ENCODE measurements at regions not wholly inside any gene's neighbourhood (a gene's known extent, or its start where the extent isn't known, plus 50 kb on each side); places are given as distances from the start of the nearest gene placed in this dataset.

DNA sequence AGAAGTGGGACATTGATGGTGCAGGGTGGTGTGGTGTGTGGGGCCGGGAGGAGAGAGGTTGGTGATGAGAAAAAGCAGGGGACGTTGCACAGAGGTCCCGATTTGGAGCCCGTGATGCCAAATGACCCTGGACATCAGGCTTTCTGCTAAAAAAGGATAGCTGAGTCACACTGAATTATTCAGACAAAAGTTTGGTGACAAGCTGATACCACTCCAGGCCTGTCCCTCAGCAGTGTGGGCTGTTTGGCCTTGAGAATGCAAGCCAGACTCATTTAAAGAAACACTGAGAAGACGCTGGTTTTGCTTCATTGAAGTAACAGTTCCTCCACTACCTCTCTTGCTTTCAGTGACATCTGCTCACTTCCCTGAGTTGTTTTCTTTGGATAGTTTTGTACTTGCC lies 262.1 kb upstream of the PWP1 start:
- Histone ChIP-seq H3K27ac (no peak overlapping the region), H3K4me3 (no peak overlapping the region), H3K9me3 (no peaks in the 10 kb centered on the region), H3K4me1 (no peaks in the 10 kb centered on the region), H3K27me3 (no peaks in the 10 kb centered on the region), H3K36me3 (no peaks in the 10 kb centered on the region)
- DNase-seq (no peak), ATAC-seq (no peak)
- intact Hi-C loops (cut with DNase I), result no loop called here
- TF ChIP-seq, protein P1, sequence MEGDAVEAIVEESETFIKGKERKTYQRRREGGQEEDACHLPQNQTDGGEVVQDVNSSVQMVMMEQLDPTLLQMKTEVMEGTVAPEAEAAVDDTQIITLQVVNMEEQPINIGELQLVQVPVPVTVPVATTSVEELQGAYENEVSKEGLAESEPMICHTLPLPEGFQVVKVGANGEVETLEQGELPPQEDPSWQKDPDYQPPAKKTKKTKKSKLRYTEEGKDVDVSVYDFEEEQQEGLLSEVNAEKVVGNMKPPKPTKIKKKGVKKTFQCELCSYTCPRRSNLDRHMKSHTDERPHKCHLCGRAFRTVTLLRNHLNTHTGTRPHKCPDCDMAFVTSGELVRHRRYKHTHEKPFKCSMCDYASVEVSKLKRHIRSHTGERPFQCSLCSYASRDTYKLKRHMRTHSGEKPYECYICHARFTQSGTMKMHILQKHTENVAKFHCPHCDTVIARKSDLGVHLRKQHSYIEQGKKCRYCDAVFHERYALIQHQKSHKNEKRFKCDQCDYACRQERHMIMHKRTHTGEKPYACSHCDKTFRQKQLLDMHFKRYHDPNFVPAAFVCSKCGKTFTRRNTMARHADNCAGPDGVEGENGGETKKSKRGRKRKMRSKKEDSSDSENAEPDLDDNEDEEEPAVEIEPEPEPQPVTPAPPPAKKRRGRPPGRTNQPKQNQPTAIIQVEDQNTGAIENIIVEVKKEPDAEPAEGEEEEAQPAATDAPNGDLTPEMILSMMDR (IDR thresholded peaks at IDR 0.05), result no peak

DNA sequence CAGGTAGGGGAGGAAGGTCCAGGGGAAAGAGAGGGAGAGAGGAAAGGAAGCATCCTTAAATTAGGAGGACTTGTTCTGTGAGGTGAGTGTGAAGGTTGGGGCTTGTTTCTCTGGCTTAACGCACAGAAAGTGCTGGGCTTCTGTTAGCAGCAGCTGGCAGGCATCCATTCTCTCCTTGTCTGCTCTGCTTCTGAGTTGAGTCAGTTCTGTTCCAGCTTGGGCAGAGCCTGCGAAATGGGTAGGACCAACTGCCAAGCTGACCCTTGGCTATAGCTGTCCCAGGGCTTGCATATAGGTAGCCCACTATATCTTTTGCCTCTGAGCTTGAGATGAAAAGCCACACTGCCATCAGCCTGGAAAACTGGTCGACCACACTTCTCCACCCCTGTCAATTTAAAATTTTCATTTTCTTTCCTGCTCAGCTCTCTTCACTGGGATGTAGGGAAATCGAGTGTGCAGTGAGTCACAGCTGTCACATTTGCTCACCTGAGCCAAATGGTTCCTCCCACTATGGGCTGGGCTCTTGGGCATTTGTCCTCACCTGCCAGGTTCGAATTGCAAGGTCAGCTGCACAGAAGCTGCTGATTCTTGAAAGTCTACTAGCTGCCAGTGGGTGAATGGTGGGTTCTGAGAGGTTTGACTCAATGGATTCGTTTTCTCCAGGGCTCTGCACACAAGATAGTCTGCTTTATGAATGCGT lies 256.4 kb upstream of the PWP1 start:
- ATAC-seq (peak; percentile 95), DNase-seq (peak in 1 of 4 donors; percentile 36)
- Histone ChIP-seq H3K9me3 (no peaks in the 10 kb centered on the region), H3K4me1 (no peaks in the 10 kb centered on the region), H3K27ac (no peak overlapping the region), H3K4me3 (no peak overlapping the region), H3K36me3 (no peaks in the 10 kb centered on the region), H3K27me3 (no peaks in the 10 kb centered on the region)
- intact Hi-C loops (cut with DNase I), result no loop called here
- TF ChIP-seq, protein P1 (IDR thresholded peaks at IDR 0.05), result no peak

DNA sequence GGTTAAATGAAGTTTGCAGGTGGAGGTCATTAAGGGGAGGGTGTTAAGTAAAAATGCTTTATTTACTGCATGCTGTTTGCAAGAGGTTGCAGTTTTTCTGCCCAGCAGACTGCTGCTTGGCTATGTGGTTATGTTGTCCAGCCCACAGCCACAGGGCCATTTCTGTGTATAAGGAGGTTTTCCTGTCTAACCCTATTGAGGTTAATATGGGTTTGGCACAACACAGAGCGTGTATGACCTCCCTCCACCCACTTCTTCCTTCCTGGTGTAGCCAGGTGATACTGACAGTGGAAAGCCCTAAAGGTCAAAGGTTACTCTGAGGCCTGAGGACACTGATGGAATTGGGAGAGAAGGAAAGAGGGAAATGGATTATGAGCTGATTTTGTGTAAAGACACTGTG lies 253.7 kb upstream of the PWP1 start:
- Histone ChIP-seq H3K36me3 (no peaks in the 10 kb centered on the region), H3K9me3 (no peaks in the 10 kb centered on the region), H3K4me3 (no peak overlapping the region), H3K27ac (no peak overlapping the region), H3K27me3 (no peaks in the 10 kb centered on the region), H3K4me1 (no peaks in the 10 kb centered on the region)
- intact Hi-C loops (cut with DNase I), result no loop called here
- no peak for DNase-seq
- ATAC-seq, result no peak
- TF ChIP-seq, protein P1 (IDR thresholded peaks at IDR 0.05), result no peak

DNA sequence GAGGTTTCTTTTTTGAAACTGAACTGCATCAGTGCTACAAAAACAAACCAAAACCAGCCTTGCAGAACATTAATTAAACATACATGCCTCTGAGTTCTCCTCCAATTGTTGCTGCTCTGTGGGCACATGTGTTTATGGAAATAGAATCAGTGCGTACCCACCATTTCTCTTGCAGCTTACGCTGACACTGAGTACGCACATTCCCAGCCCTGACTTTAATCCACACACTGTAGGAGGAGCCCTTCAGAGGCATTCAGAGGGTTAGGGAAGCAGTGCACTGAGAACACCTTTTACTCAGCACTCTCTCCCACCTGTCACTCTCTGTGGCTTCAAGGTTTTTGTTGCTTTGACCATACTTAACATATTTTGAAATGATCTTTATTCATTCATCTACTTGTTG lies 250.5 kb upstream of the PWP1 start:
- intact Hi-C loops (cut with DNase I), result no loop called here
- no peaks in the 10 kb centered on the region for H3K36me3 ChIP-seq
- ATAC-seq, result no peak
- no peak overlapping the region for H3K4me3 ChIP-seq
- no peaks in the 10 kb centered on the region for H3K27me3 ChIP-seq
- H3K9me3 ChIP-seq, result no peaks in the 10 kb centered on the region
- TF ChIP-seq, protein P1 (IDR thresholded peaks at IDR 0.05), result no peak
- no peaks in the 10 kb centered on the region for H3K4me1 ChIP-seq
- no peak for DNase-seq
- H3K27ac ChIP-seq, result no peak overlapping the region

DNA sequence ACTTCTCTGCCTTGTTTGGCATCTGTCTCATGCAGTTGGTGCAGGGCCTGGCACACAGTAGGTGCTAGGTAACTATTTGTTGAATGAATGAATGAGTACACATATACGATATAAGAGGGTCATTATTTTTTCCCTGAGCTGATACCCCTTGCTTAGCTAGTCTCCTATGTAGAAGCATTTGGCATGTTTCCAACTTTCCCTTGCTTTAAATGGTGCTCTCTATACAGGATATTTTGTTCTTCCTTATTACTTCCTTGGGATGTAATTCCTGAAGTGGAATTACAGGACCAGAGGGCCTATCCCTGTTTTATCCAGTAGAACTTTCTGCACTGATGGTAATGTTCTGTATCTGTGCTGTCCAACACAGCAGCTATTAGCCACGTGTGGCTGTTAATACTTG lies 250.1 kb upstream of the PWP1 start:
- DNase-seq, result no peak
- Histone ChIP-seq H3K27me3 (no peaks in the 10 kb centered on the region), H3K36me3 (no peaks in the 10 kb centered on the region), H3K4me3 (no peak overlapping the region), H3K4me1 (no peaks in the 10 kb centered on the region), H3K27ac (no peak overlapping the region), H3K9me3 (no peaks in the 10 kb centered on the region)
- TF ChIP-seq, protein P1 (IDR thresholded peaks at IDR 0.05), result no peak
- intact Hi-C loops (cut with DNase I), result no loop called here
- ATAC-seq, result no peak

All from left lung (tissue), 4 donors.